Endothelial cell (in vitro differentiated cells): ENCODE measurements at regions not wholly inside any gene's neighbourhood (a gene's known extent, or its start where the extent isn't known, plus 50 kb on each side); places are given as distances from the start of the nearest gene placed in this dataset.

Source experiments
- DNase-seq: peaks from one replicate; pipeline ENCODE4 v3.0.0; 2021; ENCODE audit warnings: low spot score
- H3K27ac Mint-ChIP-seq: one replicate; pipeline ENCODE4 v1.8.0; 2021; ENCODE audit warnings: mixed read lengths, inconsistent platforms; ENCODE audit not compliant: unreplicated experiment
- H3K27me3 Mint-ChIP-seq: one replicate; pipeline ENCODE4 v1.8.0; 2021; ENCODE audit warnings: mild to moderate bottlenecking, moderate library complexity, mixed read lengths, inconsistent platforms; ENCODE audit not compliant: unreplicated experiment
- H3K36me3 Mint-ChIP-seq: one replicate; pipeline ENCODE4 v1.8.0; 2021; ENCODE audit warnings: mild to moderate bottlenecking, low read depth, mixed read lengths, inconsistent platforms; ENCODE audit not compliant: unreplicated experiment
- H3K4me1 Mint-ChIP-seq: one replicate; pipeline ENCODE4 v1.8.0; 2021; ENCODE audit warnings: mild to moderate bottlenecking, mixed read lengths, inconsistent platforms; ENCODE audit not compliant: unreplicated experiment
- H3K4me3 Mint-ChIP-seq: one replicate; pipeline ENCODE4 v1.8.0; 2021; ENCODE audit warnings: mild to moderate bottlenecking, mixed read lengths, inconsistent platforms; ENCODE audit not compliant: unreplicated experiment
- H3K9me3 Mint-ChIP-seq: one replicate; pipeline ENCODE4 v1.8.0; 2021; ENCODE audit warnings: mixed read lengths, inconsistent platforms; ENCODE audit not compliant: unreplicated experiment
- TF ChIP-seq, protein P1 (sequence below): fragments of 200-600 bp; sonication (generic); IDR thresholded peaks from one replicate; pipeline ENCODE4 v1.5.0; 2021; ENCODE audit warnings: antibody characterized with exemption; ENCODE audit not compliant: unreplicated experiment

DNA sequence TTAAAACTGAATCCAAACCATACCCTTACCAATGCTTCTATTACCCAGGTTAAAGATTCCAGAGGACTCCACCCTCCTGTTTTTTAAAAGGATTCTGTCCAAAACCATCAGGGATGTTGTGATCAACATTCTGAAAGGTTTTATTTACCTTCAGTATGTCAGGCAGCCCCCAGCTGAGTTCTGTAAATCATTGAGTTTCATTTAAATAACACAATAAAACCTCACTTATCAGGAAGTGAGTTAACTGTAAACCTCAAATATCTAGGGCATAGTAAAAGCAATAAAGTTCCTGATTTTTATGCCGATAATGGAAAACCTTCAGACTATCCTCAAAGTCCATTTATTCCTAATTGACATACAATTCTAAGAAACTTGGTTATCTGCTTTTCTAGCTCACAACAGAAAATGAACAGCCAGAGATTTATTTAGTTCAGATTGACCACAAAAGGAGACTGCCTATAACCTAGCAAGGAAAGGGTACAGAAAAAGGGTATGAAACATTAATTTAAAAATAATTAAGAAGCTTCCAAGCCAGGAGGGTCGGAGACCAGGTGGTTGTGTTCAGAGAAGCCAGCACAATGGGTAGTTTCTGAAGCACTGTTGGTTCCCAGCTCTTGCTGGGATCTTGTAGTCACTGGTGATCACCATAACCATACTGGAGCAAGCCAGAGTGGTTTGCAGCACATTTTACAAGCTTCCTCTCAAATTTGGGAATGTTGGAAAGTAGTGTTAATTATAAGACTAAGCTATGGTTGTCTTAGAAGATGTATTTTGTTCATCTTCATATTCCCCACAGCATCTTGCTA, 336.4 kb upstream of the FMN2 start:
- TF ChIP-seq, protein P1, sequence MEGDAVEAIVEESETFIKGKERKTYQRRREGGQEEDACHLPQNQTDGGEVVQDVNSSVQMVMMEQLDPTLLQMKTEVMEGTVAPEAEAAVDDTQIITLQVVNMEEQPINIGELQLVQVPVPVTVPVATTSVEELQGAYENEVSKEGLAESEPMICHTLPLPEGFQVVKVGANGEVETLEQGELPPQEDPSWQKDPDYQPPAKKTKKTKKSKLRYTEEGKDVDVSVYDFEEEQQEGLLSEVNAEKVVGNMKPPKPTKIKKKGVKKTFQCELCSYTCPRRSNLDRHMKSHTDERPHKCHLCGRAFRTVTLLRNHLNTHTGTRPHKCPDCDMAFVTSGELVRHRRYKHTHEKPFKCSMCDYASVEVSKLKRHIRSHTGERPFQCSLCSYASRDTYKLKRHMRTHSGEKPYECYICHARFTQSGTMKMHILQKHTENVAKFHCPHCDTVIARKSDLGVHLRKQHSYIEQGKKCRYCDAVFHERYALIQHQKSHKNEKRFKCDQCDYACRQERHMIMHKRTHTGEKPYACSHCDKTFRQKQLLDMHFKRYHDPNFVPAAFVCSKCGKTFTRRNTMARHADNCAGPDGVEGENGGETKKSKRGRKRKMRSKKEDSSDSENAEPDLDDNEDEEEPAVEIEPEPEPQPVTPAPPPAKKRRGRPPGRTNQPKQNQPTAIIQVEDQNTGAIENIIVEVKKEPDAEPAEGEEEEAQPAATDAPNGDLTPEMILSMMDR = no peak
- H3K36me3 Mint-ChIP-seq = peaks cover 6% of the 10 kb centered on the region
- H3K4me3 Mint-ChIP-seq = no peak overlapping the region
- no peak for DNase-seq
- no peak overlapping the region for H3K27ac Mint-ChIP-seq
- H3K4me1 Mint-ChIP-seq = peaks cover 5% of the 10 kb centered on the region
- no peaks in the 10 kb centered on the region for H3K9me3 Mint-ChIP-seq
- H3K27me3 Mint-ChIP-seq = peaks cover 1% of the 10 kb centered on the region

DNA sequence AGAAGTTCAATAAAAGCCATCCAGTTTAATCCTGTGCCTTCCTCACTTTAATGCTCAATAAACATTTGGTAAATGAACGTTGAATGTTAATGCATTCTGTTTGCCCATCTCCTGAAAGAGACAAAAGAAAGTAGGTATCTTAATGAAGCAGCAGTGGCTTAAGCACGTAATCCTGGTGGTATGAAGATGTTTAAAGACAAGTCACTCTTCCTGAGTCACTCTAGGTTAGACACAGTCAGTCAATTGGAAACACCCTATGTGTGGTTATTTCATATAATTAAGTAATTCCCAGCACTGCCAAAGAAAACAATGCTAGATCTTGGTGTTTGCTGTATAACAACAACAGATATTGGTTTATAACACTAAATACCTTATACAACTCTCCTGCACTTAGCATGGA, 334.0 kb upstream of the FMN2 start:
- no peaks in the 10 kb centered on the region for H3K9me3 Mint-ChIP-seq
- no peak overlapping the region for H3K27ac Mint-ChIP-seq
- peaks cover 6% of the 10 kb centered on the region for H3K36me3 Mint-ChIP-seq
- H3K4me1 Mint-ChIP-seq = peaks cover 17% of the 10 kb centered on the region
- TF ChIP-seq, protein P1 = no peak
- H3K4me3 Mint-ChIP-seq = no peak overlapping the region
- H3K27me3 Mint-ChIP-seq = peaks cover 2% of the 10 kb centered on the region
- DNase-seq = no peak

DNA sequence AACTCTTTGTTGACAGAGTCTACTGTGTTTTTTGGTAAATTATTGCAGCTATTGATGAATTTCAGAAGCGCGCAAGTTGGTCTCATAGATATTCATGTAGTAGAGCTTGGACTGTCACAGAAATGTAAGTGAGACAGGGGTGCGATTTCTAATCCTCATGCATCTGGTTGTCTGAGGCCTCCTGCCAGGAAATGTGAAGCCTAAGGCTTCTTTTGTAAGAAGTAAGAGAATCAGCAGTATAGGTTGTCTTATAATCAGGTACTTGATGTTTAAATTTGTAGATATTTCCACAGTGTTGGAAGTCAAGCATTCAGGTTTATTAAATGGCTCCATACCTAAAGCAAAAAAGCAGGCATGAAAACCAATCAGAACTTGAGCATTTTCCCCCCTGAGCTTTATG, 332.9 kb upstream of the FMN2 start:
- no peak overlapping the region for H3K27ac Mint-ChIP-seq
- TF ChIP-seq, protein P1 = no peak
- H3K9me3 Mint-ChIP-seq = no peaks in the 10 kb centered on the region
- DNase-seq = no peak
- no peak overlapping the region for H3K4me3 Mint-ChIP-seq
- peaks cover 17% of the 10 kb centered on the region for H3K4me1 Mint-ChIP-seq
- peaks cover 2% of the 10 kb centered on the region for H3K27me3 Mint-ChIP-seq
- H3K36me3 Mint-ChIP-seq = no peaks in the 10 kb centered on the region

DNA sequence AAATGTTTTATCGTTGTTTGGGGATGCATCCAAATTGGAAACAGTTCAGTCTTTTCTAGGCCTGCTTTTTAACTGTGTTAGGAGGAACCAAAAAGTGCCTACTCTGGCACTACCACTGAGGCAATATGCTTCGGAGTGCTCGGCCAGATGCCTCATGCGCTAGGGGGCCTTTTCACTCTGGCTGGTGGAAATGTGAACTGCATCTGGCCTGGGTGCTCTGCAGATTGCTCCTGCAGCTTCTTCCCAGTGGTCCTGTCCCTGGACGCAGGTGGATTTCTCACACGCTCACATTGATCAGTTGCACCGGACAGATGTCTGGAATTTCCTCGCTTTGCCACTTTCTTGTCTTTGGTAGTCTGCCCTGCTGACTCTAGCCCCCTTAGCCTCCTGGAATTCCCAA, 330.2 kb upstream of the FMN2 start:
- DNase-seq = no peak
- no peaks in the 10 kb centered on the region for H3K9me3 Mint-ChIP-seq
- H3K27ac Mint-ChIP-seq = no peak overlapping the region
- peaks cover 2% of the 10 kb centered on the region for H3K27me3 Mint-ChIP-seq
- TF ChIP-seq, protein P1 = no peak
- no peak overlapping the region for H3K4me3 Mint-ChIP-seq
- H3K4me1 Mint-ChIP-seq = peaks cover 17% of the 10 kb centered on the region
- H3K36me3 Mint-ChIP-seq = no peaks in the 10 kb centered on the region

DNA sequence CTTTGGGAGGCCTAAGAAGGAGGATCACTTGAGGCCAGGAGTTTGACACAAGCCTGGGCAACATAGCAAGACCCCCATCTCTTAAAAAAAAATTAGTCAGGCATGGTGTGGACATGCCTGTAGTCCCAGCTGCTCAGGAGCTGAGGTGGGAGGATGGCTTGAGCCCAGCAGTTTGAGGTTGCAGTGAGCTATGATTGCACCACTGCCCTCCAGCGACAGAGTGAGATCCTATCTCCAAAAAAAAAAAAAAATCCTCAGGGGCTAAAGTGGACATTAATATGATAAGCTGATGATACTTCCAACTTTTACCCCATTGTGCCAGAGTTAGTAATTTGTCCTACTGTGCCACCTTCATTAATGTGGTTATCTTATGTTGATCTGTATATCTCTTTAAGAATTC, 327.8 kb upstream of the FMN2 start:
- H3K27me3 Mint-ChIP-seq = peaks cover 2% of the 10 kb centered on the region
- no peak overlapping the region for H3K27ac Mint-ChIP-seq
- DNase-seq = no peak
- H3K4me3 Mint-ChIP-seq = no peak overlapping the region
- no peaks in the 10 kb centered on the region for H3K36me3 Mint-ChIP-seq
- peaks cover 14% of the 10 kb centered on the region for H3K4me1 Mint-ChIP-seq
- TF ChIP-seq, protein P1 = no peak
- no peaks in the 10 kb centered on the region for H3K9me3 Mint-ChIP-seq
